SK-N-SH (cell line): ENCODE measurements at regions not wholly inside any gene's neighbourhood (a gene's known extent, or its start where the extent isn't known, plus 50 kb on each side); places are given as distances from the start of the nearest gene placed in this dataset.

Experiments
- EZH2phosphoT487 ChIP-seq: fragments of 200-600 bp; sonication (generic); IDR thresholded peaks from 2 replicates; pipeline ENCODE4 v1.6.1; 2017; ENCODE audit warnings: low read depth, mixed run types, mild to moderate bottlenecking, antibody characterized with exemption, moderate library complexity, borderline replicate concordance
- MXI1 ChIP-seq: IDR thresholded peaks from 2 replicates; pipeline ENCODE4 v1.6.1; 2012; ENCODE audit warnings: mild to moderate bottlenecking, low read depth, low read length, improper control_type of control experiment
- TF ChIP-seq, protein P1 (sequence below): IDR thresholded peaks from 2 replicates; pipeline ENCODE4; 2012
- TF ChIP-seq, protein P2 (sequence below): fragments of 200-600 bp; sonication (generic); IDR thresholded peaks from 2 replicates; pipeline ENCODE4 v1.6.1; 2017; ENCODE audit warnings: antibody characterized with exemption, mild to moderate bottlenecking, moderate library complexity

DNA sequence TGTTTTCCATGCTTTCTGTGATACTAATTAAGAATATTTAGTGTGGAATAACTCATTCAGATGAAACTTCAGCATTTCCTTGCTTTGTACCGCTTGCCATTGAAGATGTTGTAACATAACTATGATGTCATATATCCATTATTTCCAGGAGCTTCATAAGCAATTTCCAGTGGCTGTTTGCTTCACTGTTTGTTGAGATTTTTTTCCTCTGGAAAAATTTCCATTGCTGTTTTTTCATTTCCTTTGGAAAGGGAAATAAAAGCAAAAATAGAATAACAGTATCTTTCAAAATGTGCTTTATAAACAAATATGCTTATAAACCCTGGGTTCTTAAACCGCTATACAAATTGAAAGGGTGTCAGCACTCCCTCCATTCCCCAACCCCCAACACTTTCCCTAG lies 319.6 kb upstream of the SEMA6D start:
- TF ChIP-seq MXI1 (no peak), EZH2phosphoT487 (no peak)
- TF ChIP-seq, protein P1, sequence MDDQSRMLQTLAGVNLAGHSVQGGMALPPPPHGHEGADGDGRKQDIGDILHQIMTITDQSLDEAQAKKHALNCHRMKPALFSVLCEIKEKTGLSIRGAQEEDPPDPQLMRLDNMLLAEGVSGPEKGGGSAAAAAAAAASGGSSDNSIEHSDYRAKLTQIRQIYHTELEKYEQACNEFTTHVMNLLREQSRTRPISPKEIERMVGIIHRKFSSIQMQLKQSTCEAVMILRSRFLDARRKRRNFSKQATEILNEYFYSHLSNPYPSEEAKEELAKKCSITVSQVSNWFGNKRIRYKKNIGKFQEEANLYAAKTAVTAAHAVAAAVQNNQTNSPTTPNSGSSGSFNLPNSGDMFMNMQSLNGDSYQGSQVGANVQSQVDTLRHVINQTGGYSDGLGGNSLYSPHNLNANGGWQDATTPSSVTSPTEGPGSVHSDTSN: no peak
- TF ChIP-seq, protein P2, sequence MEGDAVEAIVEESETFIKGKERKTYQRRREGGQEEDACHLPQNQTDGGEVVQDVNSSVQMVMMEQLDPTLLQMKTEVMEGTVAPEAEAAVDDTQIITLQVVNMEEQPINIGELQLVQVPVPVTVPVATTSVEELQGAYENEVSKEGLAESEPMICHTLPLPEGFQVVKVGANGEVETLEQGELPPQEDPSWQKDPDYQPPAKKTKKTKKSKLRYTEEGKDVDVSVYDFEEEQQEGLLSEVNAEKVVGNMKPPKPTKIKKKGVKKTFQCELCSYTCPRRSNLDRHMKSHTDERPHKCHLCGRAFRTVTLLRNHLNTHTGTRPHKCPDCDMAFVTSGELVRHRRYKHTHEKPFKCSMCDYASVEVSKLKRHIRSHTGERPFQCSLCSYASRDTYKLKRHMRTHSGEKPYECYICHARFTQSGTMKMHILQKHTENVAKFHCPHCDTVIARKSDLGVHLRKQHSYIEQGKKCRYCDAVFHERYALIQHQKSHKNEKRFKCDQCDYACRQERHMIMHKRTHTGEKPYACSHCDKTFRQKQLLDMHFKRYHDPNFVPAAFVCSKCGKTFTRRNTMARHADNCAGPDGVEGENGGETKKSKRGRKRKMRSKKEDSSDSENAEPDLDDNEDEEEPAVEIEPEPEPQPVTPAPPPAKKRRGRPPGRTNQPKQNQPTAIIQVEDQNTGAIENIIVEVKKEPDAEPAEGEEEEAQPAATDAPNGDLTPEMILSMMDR: no peak
